Endothelial cell of umbilical vein (primary cell): ENCODE measurements at regions not wholly inside any gene's neighbourhood (a gene's known extent, or its start where the extent isn't known, plus 50 kb on each side); places are given as distances from the start of the nearest gene placed in this dataset.

Source experiments
- BruUV-seq: library from RNA; stranded (reverse); fragments of 400-500 nt; replicated peaks from 2 replicates; lab custom pipeline; 2021; lab: Mats Ljungman, UMichigan
- CTCF ChIA-PET: fragments of 300-600, 350-600 bp; sonication (Branson Sonifier 250); formaldehyde crosslinking; loops from one replicate; lab custom pipeline; 2021; ENCODE audit warnings: antibody characterized with exemption, inconsistent platforms; lab: Charles Lee
- POLR2A ChIA-PET: fragments of 300-600, 350-600 bp; sonication (Branson Sonifier 250); formaldehyde crosslinking; loops from one replicate; lab custom pipeline; 2021; ENCODE audit warnings: antibody characterized with exemption, inconsistent platforms; lab: Charles Lee
- DNase-seq: peaks from one replicate; pipeline ENCODE4 v3.0.0-alpha.2; 2011; ENCODE audit warnings: low read depth, low spot score
- FAIRE-seq: peaks from 2 replicates; lab custom pipeline; 2011; peaks lifted over from hg19 to GRCh38; lab: Jason Lieb, UNC
- H2AFZ ChIP-seq: 2 replicates; pipeline ENCODE4 v1.6.0; 2012; ENCODE audit warnings: low read depth, low read length, control low read depth, inconsistent platforms
- H3K27ac ChIP-seq: 2 replicates; pipeline ENCODE4 v1.5.1; 2011; ENCODE audit warnings: low read depth, mild to moderate bottlenecking, control low read depth, low read length, moderate library complexity; ENCODE audit not compliant: insufficient read depth
- H3K27me3 ChIP-seq, 2 experiments: 2 replicates each; pipeline versions ENCODE4 v1.6.0 to v1.6.1; 2011; ENCODE audit warnings: low read length in 2 of 2, mixed read lengths in 1 of 2; ENCODE audit not compliant: control insufficient read depth in 2 of 2, insufficient read depth in 2 of 2
- H3K36me3 ChIP-seq, 2 experiments: 2 replicates in 1 of 2; 3 replicates in 1 of 2; pipeline ENCODE4 v1.5.1; 2011; ENCODE audit warnings: low read length in 2 of 2, mild to moderate bottlenecking in 1 of 2, moderate library complexity in 1 of 2; ENCODE audit not compliant: control insufficient read depth in 2 of 2, insufficient read depth in 2 of 2; ENCODE audit errors: extremely low read depth in 1 of 2
- H3K4me1 ChIP-seq: 3 replicates; pipeline ENCODE4 v1.5.1; 2011; ENCODE audit warnings: mild to moderate bottlenecking, low read length; ENCODE audit not compliant: control insufficient read depth, insufficient read depth; ENCODE audit errors: extremely low read depth
- H3K4me2 ChIP-seq: 2 replicates; pipeline ENCODE4 v1.6.1; 2011; ENCODE audit warnings: low read length, control low read depth, mixed read lengths; ENCODE audit not compliant: insufficient read depth
- H3K4me3 ChIP-seq, 3 experiments: fragments of 200-600 bp in 1 of 3; sonication (generic), shearing (Covaris generic) in 1 of 3; replicated peaks in 1 of 3; 2 replicates each; pipeline ENCODE4 v1.5.1; 2011 to 2016; ENCODE audit warnings: control low read depth in 3 of 3, low read length in 3 of 3, mild to moderate bottlenecking in 2 of 3, inconsistent platforms in 1 of 3, low read depth in 1 of 3, moderate library complexity in 1 of 3; ENCODE audit not compliant: insufficient read depth in 1 of 3
- H3K79me2 ChIP-seq: 2 replicates; pipeline ENCODE4 v1.6.0; 2012; ENCODE audit warnings: low read length, inconsistent platforms; ENCODE audit not compliant: control insufficient read depth, insufficient read depth
- H3K9ac ChIP-seq: replicated peaks from 2 replicates; pipeline ENCODE3; 2011; ENCODE audit warnings: low read length, control low read depth; ENCODE audit not compliant: insufficient read depth; ENCODE audit errors: extremely low read depth
- H3K9me1 ChIP-seq: replicated peaks from 3 replicates; pipeline ENCODE4 v1.6.0; 2011; ENCODE audit warnings: mild to moderate bottlenecking, low read length; ENCODE audit not compliant: control insufficient read depth, insufficient read depth; ENCODE audit errors: extremely low read depth
- H3K9me3 ChIP-seq: replicated peaks from 2 replicates; pipeline ENCODE4 v1.5.1; 2012; ENCODE audit warnings: low read length, inconsistent platforms; ENCODE audit not compliant: control insufficient read depth, insufficient read depth
- H4K20me1 ChIP-seq: replicated peaks from 2 replicates; pipeline ENCODE3; 2011; ENCODE audit warnings: mild to moderate bottlenecking, low read length; ENCODE audit not compliant: control insufficient read depth, insufficient read depth; ENCODE audit errors: extremely low read depth
- CTCF ChIP-seq, 2 donors: IDR thresholded peaks; 1 replicate in 1 of 2; 2 replicates in 1 of 2; pipeline ENCODE4 v1.5.1; 2011; ENCODE audit warnings: low read length in 2 of 2, mild to moderate bottlenecking in 2 of 2, moderate library complexity in 2 of 2, control low read depth in 1 of 2, inconsistent platforms in 1 of 2, low read depth in 1 of 2; ENCODE audit not compliant: insufficient read depth in 1 of 2; ENCODE audit errors: extremely low read depth in 1 of 2
- EZH2 ChIP-seq: IDR thresholded peaks from 2 replicates; pipeline ENCODE4 v1.6.1; 2012; ENCODE audit warnings: borderline replicate concordance, low read depth, mild to moderate bottlenecking, moderate library complexity, low read length, inconsistent platforms; ENCODE audit not compliant: severe bottlenecking
- FOS ChIP-seq: IDR thresholded peaks from 2 replicates; pipeline ENCODE4 v1.6.1; 2011; ENCODE audit warnings: mild to moderate bottlenecking, low read length, moderate library complexity, borderline replicate concordance; ENCODE audit not compliant: insufficient read depth
- GATA2 ChIP-seq: IDR thresholded peaks from 2 replicates; pipeline ENCODE4 v1.7.0; 2011; ENCODE audit warnings: low read depth, mild to moderate bottlenecking, moderate library complexity, mixed read lengths, low read length; ENCODE audit not compliant: insufficient read length, insufficient read depth
- JUN ChIP-seq: IDR thresholded peaks from 2 replicates; pipeline ENCODE4 v1.6.1; 2011; ENCODE audit warnings: borderline replicate concordance, low read depth; ENCODE audit not compliant: insufficient read length, insufficient read depth
- MAX ChIP-seq: IDR thresholded peaks from 2 replicates; pipeline ENCODE4 v1.6.1; 2011; ENCODE audit not compliant: insufficient read depth, insufficient read length
- MYC ChIP-seq: IDR thresholded peaks from one replicate; pipeline ENCODE4 v1.6.1; 2011; ENCODE audit warnings: mild to moderate bottlenecking, low read depth, low read length
- POLR2A ChIP-seq: IDR thresholded peaks from 2 replicates; pipeline ENCODE4 v1.6.1; 2012; ENCODE audit warnings: low read depth, mild to moderate bottlenecking, control low read depth, low read length
- POLR2AphosphoS5 ChIP-seq: IDR thresholded peaks from 2 replicates; pipeline ENCODE4 v1.6.1; 2012; ENCODE audit warnings: low read depth, mild to moderate bottlenecking, control low read depth, low read length, moderate library complexity; ENCODE audit not compliant: insufficient read depth
- dilution Hi-C: fragments of 300-500 bp; cut with MboI; formaldehyde crosslinking; loops from one replicate; pipeline ENCODE4 v1.15.0; 2019; ENCODE audit warnings: low sequenced_read_pairs; ENCODE audit not compliant: extremely low pct_ligation_motif_present
- intact Hi-C: fragments of 100-400 bp; cut with micrococcal nuclease; formaldehyde crosslinking; loops from one replicate; pipeline ENCODE4 v1.10.0; 2022

DNA sequence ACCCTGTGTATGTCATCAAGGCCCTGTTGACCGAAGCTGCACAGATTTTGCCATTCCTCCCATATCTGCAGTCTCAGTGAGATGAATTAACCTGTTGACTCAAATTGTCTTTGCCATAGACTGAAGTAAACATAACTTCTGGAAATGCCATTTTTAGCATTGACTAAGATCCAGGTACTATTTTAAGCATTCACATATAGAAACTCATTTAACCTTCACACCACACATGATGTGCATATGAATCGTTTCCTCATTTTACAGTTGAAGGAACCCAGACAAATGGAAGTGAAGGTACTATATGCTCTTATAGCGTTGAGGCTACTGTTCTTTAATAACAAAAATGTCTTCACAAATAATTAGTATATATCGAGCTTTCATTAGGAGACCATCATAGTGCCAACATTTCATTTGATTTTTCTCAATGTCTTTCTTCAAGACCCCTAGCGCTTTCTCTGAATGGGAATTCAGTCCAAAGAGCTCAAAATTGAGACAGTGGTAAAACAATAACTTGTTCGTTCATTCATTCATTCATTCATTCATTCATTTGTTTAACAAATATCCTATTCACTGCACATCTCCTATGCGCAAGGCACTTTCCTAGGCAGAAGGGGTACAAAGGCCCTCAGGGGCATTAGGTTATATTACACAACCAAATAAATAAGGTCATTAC lies 444.7 kb downstream of the ADGRL2 start:
- BruUV-seq, result no TSS peak
- dilution Hi-C loops (no loop called here), intact Hi-C loops (no loop called here)
- no peak for DNase-seq
- Histone ChIP-seq H3K4me2 (no peak overlapping the region), H3K36me3 (no peaks in the 10 kb centered on the region), H4K20me1 (no peaks in the 10 kb centered on the region), H3K27ac (no peak overlapping the region), H3K9ac (no peak overlapping the region), H2AFZ (no peak overlapping the region), H3K9me1 (no peaks in the 10 kb centered on the region), H3K9me3 (no peaks in the 10 kb centered on the region), H3K4me3 (no peak overlapping the region), H3K79me2 (no peaks in the 10 kb centered on the region), H3K4me1 (no peaks in the 10 kb centered on the region), H3K27me3 (no peaks in the 10 kb centered on the region)
- TF ChIP-seq POLR2A, result no peak
- TF ChIP-seq POLR2AphosphoS5, result no peak
- TF ChIP-seq FOS, result no peak
- no peak for TF ChIP-seq GATA2
- TF ChIP-seq MYC, result no peak
- TF ChIP-seq JUN, result no peak
- no peak for TF ChIP-seq CTCF (IDR thresholded peaks at IDR 0.05; ENCODE audit: extremely low read depth in 1 of 2, insufficient read depth in 1 of 2, low read depth in 1 of 2, low read length in 2 of 2)
- TF ChIP-seq MAX, result no peak
- TF ChIP-seq EZH2, result no peak
- no peak for FAIRE-seq
- POLR2A ChIA-PET, result no interaction called here
- CTCF ChIA-PET, result interaction anchor here (1.6 kb wide), 1 partner anchor 21 kb away, joined by 5 read pairs; no protein-coding TSS in a partner anchor
